ENCODE measurements at regions not wholly inside any gene's neighbourhood (a gene's known extent, or its start where the extent isn't known, plus 50 kb on each side); places are given as distances from the start of the nearest gene placed in this dataset.

DNA sequence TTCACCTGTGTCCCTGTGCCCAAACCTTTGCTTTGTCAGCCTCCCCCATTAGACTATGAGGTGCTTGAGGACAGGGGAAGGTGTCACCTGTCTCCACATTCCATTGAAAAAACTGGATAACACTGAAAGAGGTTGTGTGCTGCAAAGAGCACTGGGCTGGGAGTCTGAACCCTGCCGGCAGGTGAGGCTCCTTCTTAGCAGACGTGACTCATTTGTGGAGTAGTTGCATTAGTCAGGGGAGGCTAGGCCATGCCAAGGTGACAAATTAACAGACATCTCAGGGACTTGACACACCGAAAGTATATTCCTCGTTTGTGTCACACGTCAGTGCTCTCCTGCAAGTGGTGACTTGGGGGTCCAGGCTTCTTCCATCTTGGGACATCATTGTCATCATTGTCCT is 95.9 kb upstream of the STX18 start:
- DNase-seq (ENCODE audit: low read depth in 2 of 2) = no peak

DNA sequence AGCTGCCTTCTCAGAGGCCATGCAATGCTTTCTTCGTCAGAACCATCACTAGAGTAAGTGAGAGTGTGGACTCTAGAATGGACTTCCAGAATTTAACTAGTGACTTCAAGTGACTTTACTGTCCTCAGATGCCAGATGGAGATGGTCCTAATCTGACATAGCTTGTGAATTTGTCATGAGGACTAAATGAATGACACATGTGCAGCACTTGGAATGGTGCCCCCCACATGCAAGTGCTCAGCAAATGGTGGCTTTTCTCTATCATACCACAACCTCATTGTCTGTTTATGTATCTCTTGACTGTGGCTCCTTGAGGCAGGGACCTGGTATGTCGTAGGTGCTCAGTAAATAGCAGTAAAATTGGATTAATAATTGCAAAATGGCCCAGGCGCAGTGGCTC is 91.6 kb upstream of the STX18 start:
- no peak for DNase-seq (ENCODE audit: low read depth in 2 of 2)

DNA sequence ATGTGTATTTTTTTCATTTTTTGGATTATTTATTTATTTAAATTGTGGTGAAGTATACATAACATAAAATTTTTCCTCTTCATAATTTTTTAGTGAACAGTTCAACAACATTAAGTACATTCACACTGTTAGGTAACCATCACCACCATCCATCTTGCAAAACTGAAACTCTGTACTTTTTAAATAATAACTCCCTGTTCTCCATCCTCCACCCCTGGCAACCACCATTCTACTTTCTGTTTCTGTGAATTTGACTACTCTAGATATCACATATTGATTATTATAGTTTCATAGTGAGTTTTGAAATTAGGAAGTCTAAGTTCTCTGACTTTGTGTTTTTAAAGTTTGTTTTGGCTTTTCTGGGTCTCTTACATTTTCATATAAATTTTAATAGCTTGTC is 89.3 kb upstream of the STX18 start:
- DNase-seq (ENCODE audit: low read depth in 2 of 2) = no peak

DNA sequence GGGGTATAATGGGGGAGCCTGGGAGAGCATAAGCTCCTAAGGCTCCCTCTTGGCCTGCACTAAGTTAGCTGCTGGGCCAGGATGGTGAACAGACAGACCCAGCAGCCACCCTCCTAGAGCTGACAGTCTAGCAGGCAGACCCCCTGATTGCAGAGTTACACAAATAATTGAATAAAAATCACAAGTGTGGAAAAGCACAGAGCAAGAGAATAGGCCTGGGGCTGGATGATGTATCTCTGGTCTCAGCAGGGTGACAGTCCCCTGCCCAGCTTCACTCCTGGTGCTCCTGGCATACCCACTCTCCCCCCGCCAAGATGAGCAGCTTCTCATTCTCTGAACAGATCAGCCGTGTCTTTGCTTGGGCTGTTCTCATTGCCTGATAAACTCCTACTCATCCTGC is 86.1 kb upstream of the STX18 start:
- DNase-seq (ENCODE audit: low read depth in 2 of 2) = no peak

DNA sequence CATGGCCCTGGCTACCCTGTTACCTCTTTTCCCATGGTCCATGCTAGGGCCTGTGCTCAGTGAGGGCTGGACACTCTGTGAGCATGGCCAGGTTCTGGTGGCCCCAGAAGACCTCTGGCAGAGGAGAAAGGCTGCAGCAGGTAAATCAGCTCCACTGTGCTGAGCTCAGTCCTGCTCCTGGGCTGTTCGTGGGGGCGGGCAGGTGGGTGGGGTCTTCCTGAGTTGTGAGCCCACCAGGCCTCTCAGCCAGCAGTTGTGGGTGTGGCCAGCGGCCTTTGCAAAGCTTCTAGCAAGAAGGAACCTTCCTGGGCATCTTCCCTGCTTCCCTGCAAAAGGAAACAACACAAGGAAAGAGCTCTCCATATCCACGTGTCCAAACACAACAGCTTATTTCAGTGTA is 85.3 kb upstream of the STX18 start:
- DNase-seq (ENCODE audit: low read depth in 2 of 2) = no peak

DNA sequence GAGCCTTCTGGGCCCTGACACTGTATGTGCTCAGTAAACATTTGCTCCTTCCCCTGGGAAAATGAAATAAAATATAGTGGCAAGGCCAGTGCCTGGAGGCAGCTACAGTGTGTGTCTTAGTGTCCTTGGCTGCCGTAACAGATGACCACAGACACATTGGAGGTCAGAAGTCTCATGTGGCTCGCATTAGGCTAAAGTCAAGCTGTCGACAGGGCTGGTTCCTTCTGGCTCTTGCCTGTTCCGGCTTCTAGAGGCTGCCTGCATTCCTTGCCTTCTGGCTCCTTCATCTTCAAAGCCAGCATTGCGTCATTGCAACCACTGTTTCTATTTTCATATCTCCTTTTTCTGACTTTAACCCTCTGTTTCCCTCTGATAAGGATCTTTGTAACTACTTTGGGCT is 83.6 kb upstream of the STX18 start:
- no peak for DNase-seq (ENCODE audit: low read depth in 2 of 2)

DNA sequence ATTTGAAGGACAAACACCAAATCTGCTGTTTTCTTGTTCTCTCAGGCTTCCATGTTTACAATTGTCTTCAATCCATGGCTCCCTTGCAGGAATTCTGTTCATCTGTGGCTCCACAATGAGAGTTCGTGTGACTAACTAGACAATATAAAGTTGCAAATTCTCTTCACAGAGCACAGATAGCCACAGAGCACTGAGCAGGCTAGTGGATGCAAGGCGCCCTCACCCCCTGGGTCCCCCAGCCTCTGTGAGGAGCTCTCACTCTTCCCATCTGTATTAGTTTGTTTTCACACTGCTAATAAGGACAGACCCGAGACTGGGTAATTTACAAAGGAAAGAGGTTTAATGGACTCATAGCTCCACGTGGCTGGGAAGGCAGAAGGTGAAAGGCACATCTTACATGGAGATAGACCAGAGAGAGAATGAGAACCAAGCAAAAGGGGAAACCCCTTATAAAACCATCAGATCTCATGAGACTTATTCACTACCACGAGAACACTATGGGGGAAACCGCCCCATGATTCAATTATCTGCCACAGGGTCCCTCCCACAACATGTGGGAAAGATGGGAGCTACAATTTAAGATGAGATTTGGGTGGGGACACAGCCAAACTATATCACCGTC is 82.5 kb upstream of the STX18 start:
- DNase-seq (ENCODE audit: low read depth in 2 of 2) = no peak

DNA sequence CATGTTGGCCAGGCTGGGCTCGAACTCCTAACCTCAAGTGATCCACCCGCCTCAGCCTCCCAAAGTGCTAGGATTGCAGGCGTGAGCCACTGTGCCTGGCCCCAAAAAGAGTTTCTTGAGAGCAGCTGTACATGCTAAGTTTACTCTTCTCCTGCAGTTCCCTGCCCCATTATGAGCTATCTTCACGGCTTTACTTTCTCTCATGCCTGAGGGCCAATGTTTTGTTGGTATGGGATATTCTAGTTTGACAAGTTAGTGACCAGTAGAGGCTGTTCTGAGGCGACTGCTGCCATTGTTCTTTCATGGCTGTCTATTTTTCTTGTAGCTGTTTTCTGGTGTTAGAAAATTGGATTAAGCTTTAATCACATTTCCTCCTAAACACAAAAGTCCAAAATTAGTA is 78.0 kb upstream of the STX18 start:
- no peak for DNase-seq (ENCODE audit: low read depth in 2 of 2)

DNA sequence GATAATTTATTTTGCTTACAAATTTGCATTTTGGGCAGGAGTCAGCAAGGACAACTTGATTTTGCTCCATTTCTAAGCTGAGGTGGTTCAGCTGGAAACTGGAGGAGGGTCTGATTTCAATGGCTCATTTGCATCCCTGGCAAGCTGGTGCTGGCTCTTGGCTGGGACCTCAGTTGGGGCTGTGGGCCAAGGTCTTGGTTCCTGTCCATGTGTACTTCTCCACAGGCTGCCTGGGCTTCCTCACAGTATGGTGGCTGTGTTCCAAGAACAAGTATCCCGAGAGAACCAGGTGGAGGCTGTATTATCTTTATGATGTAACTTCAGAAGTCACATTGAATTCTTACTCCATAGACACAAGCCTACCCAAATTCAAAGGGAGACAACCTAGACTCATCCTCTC is 77.0 kb upstream of the STX18 start:
- DNase-seq (ENCODE audit: low read depth in 2 of 2) = no peak

DNA sequence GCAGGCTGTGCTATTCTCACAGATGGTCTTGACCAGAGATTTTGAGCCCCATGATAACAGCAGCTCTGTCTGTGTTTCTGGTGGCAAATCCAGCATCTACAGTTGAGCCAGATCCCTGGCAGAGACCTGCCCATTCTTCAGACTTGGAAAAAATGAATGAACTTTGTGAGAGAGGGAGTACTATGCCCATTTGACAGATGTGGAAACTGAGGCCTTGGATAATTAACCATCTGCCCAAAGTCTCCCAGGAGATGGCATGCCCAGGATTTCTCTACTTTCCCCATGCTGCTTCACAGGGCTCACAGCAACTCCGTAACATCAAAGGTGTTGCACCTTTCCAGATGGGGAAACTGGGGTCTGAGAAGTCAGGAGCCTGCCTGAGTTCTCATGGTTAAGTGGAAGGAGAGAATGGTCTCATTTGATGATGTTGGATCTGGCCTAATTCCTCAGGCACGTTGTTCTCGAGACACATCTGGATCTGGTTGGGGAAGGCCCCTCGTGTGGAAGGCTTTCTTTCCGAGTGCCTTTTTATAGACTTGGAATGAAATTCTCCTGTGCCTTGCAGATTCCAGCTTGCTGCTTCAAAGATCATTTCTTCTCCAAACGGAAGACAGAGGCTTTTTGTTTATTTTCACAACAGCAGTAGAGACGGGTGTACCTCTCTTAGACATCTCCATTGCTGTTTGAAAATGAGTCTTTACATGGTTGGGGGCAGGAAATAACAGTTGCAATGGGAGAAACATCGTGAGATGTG is 73.3 kb upstream of the STX18 start:
- DNase-seq (ENCODE audit: low read depth in 2 of 2) = peak; percentile 78

DNA sequence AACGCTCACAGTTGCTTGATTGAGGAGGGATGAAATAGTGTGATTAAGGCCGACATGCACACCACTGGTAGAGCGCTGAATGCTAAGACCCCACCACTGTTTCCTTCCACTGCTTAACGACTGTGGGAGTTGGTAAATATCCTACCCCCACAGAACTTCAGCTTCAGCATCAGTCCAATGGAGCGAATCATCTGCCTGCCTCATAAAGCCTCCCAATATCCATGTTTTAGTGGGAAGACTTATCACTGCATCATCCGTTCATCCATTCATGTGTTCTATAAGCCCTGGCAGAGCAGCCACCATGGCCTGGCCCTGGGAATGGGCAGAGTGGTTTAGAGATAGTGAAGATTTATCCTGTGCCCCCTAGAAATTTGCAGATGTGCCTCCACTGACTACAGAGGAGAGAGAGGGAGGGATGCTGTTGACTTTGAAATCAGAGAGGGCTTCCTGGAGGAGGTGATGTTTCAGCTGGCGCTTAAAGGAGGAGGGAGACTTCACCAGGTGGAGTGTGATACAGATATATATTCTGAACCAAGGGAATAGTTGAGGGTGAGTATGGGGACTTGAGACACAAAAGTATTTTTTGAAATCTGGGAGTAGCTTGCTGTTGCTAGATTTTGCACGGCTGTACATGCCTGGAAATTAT is 71.9 kb upstream of the STX18 start:
- peak in 1 of 2 experiments; percentile 25 for DNase-seq (ENCODE audit: low read depth in 2 of 2)

DNA sequence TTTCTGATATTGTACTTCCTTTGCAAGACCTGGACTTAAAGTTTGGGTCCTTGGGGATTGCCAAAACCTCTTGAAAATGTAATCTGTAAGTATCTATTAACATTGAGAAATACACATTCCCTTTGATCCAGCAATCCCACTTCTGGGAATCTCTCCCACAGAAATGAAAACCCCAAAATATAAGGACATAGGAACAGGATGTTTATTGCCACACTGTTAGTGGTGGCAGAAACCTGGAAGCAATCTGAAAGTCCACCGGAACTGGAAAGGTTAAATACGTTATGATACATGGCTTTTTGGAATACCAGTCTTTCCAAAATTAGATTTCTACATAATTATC is 71.2 kb upstream of the STX18 start:
- DNase-seq (ENCODE audit: low read depth in 2 of 2) = peak; percentile 42 to 58

DNA sequence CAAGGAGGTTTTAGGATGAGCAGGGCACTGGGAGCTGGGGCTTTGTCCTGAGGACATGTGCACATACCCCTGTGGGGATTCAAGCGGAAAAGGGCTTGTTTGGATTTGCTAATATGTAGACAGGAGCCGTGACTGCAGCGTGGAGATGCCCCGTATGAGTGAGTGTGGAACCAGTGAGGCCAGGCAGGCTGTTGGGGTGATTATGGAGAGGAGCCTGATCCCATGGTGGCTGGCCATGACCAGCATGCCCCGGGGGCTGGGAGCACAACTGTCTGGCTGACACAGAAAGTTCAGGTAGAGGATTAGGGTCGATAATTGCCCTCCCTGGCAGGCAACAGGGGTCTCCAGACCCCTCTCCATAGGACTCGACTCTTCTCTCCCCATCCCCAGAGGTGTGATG is 68.8 kb upstream of the STX18 start:
- no peak for DNase-seq (ENCODE audit: low read depth in 2 of 2)

DNA sequence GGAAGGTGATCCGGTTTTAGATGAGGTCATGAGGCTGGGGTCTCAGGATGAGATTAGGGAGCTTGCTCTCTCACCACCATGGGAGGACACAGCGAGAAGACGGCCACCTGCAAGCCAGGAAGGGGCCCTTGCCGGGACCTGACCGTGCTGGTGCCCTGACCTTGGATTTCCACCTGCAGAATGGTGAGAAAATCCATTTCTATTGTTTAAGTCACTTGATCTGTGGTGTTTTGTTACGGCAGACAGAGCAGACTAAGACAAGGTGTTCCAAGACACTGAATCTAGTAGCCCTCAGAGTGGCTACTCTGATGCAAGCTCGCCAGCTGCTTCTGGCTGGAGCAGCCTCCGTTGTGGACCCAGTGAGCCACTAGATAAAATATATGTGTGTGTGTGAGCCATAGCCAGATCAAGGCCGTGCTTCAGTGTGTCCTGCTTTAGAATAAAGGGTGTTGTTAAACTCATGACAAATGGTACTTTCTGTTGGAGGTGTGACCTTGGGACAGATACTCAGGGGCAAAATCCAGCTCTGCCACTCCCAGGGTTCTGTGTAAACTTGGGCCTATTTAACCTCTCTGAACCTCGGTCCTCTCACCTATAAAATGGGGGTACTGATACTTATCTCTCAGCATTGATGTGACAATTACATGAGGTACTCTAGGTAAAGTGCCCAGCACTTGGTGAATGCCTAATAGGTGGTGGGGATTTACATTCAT is 67.9 kb upstream of the STX18 start:
- no peak for DNase-seq (ENCODE audit: low read depth in 2 of 2)

DNA sequence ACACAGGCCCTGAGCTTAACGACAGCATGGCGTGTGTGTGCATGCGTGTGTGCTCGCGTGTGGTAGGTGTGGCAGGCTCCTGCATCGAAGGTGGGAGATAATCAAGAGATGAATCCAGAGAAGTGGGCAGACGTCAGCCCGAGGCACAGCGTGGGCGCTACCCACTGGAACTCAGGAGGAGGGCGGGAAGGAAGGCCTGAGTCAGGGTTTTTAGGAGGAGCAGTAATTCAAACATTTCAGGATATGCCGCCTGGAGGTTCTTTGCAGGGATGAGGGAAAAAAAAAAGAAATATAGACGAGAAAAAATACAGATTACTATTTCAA is 66.3 kb upstream of the STX18 start:
- no peak for DNase-seq (ENCODE audit: low read depth in 2 of 2)

DNA sequence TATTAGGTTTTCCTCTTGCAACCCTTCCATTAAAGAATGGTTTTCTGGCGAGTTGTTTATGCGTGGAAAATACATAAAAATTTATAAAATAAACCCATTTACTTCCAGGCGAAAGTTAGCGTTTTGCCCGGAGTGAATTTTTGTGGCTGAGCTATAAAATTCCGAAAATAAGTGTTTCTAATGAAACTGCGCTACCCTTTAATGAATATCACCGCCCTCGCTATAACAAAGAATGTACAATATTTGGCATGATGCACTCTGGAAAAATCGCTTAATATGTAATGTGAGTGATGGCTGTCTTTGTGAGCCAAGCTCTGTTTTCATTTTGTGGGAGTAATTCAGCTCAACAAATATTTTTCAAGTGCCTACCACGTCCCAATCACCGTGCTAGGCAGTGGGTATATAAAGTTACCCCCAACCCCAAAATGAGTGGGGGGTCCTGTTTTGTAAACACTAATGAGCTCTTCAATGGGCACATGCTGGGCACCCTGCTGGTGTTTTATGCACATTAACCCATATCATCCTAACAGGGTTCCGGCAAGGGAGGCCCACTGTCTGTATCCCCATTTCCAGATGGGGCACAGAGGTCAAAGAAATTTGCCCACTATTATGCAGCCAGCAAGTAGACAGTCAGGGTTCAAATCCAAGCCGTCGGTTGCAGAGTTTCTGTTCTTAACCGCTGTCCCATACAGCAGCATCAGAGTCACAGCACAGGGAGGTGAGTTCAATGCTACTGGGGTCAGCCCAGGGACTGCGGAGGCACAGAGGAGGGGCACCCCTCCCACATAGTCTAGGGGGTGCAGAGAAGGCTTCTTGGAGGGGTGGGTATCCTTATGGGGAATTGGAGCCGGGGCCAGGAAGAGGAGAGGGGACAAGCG is 65.7 kb upstream of the STX18 start:
- no peak for DNase-seq (ENCODE audit: low read depth in 2 of 2)

DNA sequence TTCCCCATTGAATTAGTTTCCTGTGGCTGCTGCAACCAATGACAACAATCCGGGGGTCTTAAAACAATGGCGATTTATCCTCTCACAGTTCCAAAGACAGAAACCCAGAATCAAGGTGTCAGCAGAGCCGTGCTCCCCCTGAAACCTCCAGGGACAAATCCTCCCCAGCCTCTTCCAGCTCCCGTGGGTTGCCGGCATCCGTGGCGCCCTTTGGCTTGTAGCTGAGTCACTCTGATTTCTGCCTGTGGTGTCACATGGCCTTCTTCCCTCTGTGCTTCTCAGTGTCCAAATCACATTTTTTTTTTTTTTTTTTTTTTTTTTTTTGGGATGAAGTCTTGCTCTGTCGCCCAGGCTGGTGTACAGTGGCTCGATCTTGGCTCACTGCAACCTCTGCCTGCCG is 64.5 kb upstream of the STX18 start:
- DNase-seq (ENCODE audit: low read depth in 2 of 2) = no peak

DNA sequence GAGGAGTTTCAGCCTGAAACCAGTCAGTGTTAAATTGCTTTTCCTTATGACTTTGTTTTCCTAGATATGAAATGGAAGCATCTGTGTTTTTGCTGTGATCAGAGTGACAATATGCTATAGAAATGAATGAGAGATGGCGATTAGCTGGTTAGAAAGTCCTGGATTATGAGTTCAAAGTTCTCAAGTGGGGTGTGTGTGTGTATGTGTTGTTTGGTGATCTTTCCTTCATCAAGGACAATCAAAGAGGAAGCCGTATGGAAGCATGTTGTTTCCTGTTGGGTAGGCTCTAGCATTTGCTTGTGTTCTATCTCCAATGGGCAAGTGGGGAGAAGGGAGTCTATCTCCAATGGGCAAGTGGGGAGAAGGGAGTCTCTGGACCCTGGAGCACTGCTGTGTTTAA is 64.0 kb upstream of the STX18 start:
- DNase-seq (ENCODE audit: low read depth in 2 of 2) = no peak

DNA sequence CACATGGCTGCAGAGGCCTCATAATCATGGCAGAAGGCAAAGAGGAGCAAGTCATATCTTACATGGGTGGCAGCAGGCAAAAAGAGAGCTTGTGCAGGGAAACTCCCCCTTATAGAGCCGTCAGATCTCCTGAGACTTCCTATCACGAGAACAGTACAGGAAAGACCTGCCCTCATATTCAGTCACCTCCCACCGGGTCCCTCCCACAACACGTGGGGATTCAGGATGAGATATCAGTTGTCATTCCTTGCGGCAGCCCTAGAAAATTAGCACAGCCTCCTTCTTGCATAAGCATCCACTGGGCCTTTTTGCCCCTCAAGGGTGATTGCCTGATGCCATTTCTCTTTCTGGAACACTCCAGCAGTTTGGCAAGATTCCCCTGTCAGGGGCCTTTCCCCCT is 61.7 kb upstream of the STX18 start:
- DNase-seq (ENCODE audit: low read depth in 2 of 2) = no peak

DNA sequence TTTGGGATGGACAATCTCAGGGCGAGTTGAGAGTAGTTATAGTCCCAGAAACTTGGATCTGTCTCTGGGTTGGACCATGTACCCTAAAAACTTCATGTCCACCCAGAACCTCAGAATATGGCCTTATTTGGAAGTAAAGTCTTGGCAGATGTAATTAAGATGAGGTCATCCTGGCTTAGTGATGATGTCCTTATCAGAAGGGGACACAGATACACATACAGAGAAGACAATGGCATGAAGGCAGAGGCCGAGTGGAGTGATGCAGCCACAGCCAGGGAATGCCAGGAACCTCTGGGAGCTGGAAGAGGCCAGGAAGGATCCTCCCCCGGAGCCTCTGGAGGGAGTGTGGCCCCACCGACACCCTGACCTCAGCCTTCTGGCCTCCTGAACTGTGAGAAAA is 61.2 kb upstream of the STX18 start:
- DNase-seq (ENCODE audit: low read depth in 2 of 2) = no peak

DNA sequence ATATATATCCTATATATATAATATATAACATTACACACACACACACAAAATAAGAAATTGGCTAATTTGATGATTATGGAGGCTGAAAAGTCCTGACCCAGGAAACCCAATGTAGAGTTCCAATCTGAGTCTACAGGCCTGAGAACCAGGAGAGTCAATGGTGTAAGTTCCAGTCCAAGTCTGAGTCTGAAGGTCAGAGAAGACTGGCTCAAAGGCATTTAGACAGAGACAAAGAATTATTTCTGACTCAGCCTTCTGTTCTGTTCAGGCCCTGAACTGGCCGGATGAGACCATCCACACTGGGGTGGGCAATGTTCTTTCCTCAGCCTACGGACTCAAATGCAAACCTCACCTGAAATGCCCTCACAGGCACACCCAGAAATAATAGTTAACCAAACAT is 60.6 kb upstream of the STX18 start:
- no peak for DNase-seq (ENCODE audit: low read depth in 2 of 2)

DNA sequence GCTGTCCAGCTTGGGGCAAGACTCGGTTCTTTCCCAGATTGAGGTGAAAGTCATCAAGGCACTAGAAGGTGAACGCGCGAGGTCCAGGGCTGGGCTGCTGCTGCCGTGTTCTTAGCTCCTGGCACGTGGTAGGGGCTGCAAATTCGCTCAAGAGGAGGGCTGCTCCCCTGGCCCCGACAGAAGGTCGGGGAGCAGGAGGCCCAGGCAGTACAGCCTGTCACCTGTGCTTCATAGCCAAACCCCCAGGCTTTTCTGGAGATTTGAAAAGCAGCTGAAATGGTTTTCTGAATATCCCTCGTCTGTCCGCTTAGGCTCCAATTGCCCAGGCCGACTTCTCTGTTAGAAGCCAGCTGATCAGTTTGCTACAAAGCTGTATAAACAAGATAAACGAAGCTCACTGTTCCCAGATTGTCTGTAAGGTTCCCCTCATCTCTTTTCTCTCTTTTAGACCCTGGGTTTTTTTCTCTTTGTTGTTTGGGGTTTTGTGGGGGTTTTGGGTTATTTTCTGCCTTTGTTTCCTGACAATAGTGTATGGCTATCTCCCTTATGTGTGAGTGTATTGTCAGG is 60.0 kb upstream of the STX18 start:
- no peak for DNase-seq (ENCODE audit: low read depth in 2 of 2)

All from fibroblast of skin of left quadriceps (primary cell).